ENCODE measurements at regions not wholly inside any gene's neighbourhood (a gene's known extent, or its start where the extent isn't known, plus 50 kb on each side); places are given as distances from the start of the nearest gene placed in this dataset.

- Histone ChIP-seq H3K27me3 (replicated peaks in 1 of 4; ENCODE audit: control insufficient read depth in 3 of 4, extremely low read depth in 1 of 4, insufficient read depth in 3 of 4, low read length in 3 of 4) (no peaks in the 10 kb centered on the region), H2AK5ac (ENCODE audit: low read depth, low read length) (no peak overlapping the region), H3K4me2 (ENCODE audit: insufficient read depth in 1 of 2, low read depth in 2 of 2, low read length in 2 of 2) (no peak overlapping the region), H4K5ac (ENCODE audit: insufficient read length, low read depth, low read length) (no peak overlapping the region), H4K91ac (replicated peaks; ENCODE audit: insufficient read length, low read length) (no peak overlapping the region), H4K8ac (ENCODE audit: extremely low read depth, insufficient read depth, low read length) (no peak overlapping the region), H3K23me2 (ENCODE audit: low read depth, low read length) (no peaks in the 10 kb centered on the region), H2BK12ac (ENCODE audit: low read depth, low read length) (no peak overlapping the region), H3K9me3 (ENCODE audit: insufficient read depth in 2 of 2, low read depth in 1 of 2, low read length in 1 of 2) (no peaks in the 10 kb centered on the region), H2BK20ac (ENCODE audit: low read length) (no peak overlapping the region), H3K4me1 (replicated peaks in 1 of 4; ENCODE audit: control insufficient read depth in 3 of 4, insufficient read depth in 4 of 4, low read length in 3 of 4) (no peaks in the 10 kb centered on the region), H2BK15ac (ENCODE audit: low read length) (no peak overlapping the region), H3K79me2 (ENCODE audit: control insufficient read depth in 1 of 2, insufficient read depth in 2 of 2, low read length in 2 of 2) (no peaks in the 10 kb centered on the region), H2BK5ac (ENCODE audit: low read depth, low read length) (no peak overlapping the region), H3K79me1 (ENCODE audit: low read depth, low read length) (no peaks in the 10 kb centered on the region), H3K9ac (replicated peaks in 1 of 4; ENCODE audit: extremely low read depth in 1 of 4, low read depth in 3 of 4, low read length in 3 of 4) (no peak overlapping the region), H2AFZ (ENCODE audit: low read length) (no peak overlapping the region), H3K18ac (ENCODE audit: extremely low read depth, low read length) (no peak overlapping the region), H3K23ac (ENCODE audit: insufficient read length) (no peak overlapping the region), H3K4ac (replicated peaks; ENCODE audit: insufficient read length, low read depth, low read length) (no peak overlapping the region), H2BK120ac (replicated peaks; ENCODE audit: low read depth, low read length) (no peak overlapping the region), H3K14ac (ENCODE audit: insufficient read length) (no peak overlapping the region), H3K27ac (ENCODE audit: low read depth, low read length) (no peak overlapping the region), H4K20me1 (replicated peaks in 1 of 2; ENCODE audit: control insufficient read depth in 1 of 2, insufficient read depth in 2 of 2, low read length in 2 of 2) (no peaks in the 10 kb centered on the region), H3K4me3 (ENCODE audit: extremely low read depth in 1 of 4, insufficient read depth in 2 of 4, low read depth in 3 of 4, low read length in 4 of 4) (no peak overlapping the region), H3K36me3 (ENCODE audit: control insufficient read depth in 2 of 4, insufficient read depth in 4 of 4, low read length in 3 of 4) (no peaks in the 10 kb centered on the region), H3K56ac (replicated peaks; ENCODE audit: insufficient read length, low read depth, low read length) (no peak overlapping the region)
- FAIRE-seq (no peak), DNase-seq (ENCODE audit: low read depth in 1 of 2, low spot score in 2 of 2) (no peak)
- CTCF ChIA-PET (ENCODE audit: partially characterized antibody) = interaction anchor here (1.2 to 5.6 kb wide), 2 partner anchors 16 to 744 kb away, joined by 3 to 35 read pairs; no protein-coding TSS in a partner anchor
- no peak for TF ChIP-seq CEBPB (IDR thresholded peaks at IDR 0.05; ENCODE audit: low read depth, low read length)
- no peak for TF ChIP-seq CREB1 (IDR thresholded peaks at IDR 0.05)
- TF ChIP-seq TCF12 (IDR thresholded peaks at IDR 0.05; ENCODE audit: low read depth, low read length) = no peak
- TF ChIP-seq EGR1 (IDR thresholded peaks at IDR 0.05; ENCODE audit: borderline replicate concordance, low read depth, low read length) = no peak
- no peak for TF ChIP-seq ATF3 (IDR thresholded peaks at IDR 0.05; ENCODE audit: insufficient read depth, low read depth, low read length)
- TF ChIP-seq KDM4A (IDR thresholded peaks at IDR 0.05; ENCODE audit: low read depth, low read length, severe bottlenecking) = no peak
- no peak for TF ChIP-seq SRF (IDR thresholded peaks at IDR 0.05; ENCODE audit: low read depth, low read length)
- TF ChIP-seq USF2 (IDR thresholded peaks at IDR 0.05; ENCODE audit: low read length) = no peak
- no peak for TF ChIP-seq BACH1 (IDR thresholded peaks at IDR 0.05; ENCODE audit: low read length)
- TF ChIP-seq TAF7 (optimal IDR thresholded peaks at IDR 0.05; ENCODE audit: borderline replicate concordance, low read depth, low read length) = no peak
- TF ChIP-seq PHF8 (conservative IDR thresholded peaks at IDR 0.05; ENCODE audit: low read depth, low read length) = no peak
- no peak for TF ChIP-seq TAF1 (IDR thresholded peaks at IDR 0.05; ENCODE audit: low read depth, low read length)
- WGBS, 2 experiments (ENCODE audit: extremely low coverage in 1 of 2, insufficient coverage in 1 of 2, insufficient read length in 1 of 2, insufficient replicate concordance in 2 of 2, low coverage in 1 of 2, low lambda C conversion rate in 2 of 2, missing lambda C conversion rate in 1 of 2) = 90% methylated on average over 3 of the region's 3 CpGs; no CpG with 5 or more reads in 1 of the 2 experiments
- POLR2A ChIA-PET (ENCODE audit: partially characterized antibody) = no interaction called here
Measured at GRCh38 chr7:136131304-136131630, 154.1 kb upstream of the MTPN start.
